LNCAP (cell line): ENCODE measurements at regions not wholly inside any gene's neighbourhood (a gene's known extent, or its start where the extent isn't known, plus 50 kb on each side); places are given as distances from the start of the nearest gene placed in this dataset.

ENCODE experiments used
- CTCF ChIP-seq: fragments of 450-650 bp; IDR thresholded peaks from 2 replicates; pipeline ENCODE4 v1.5.1; 2017; ENCODE audit warnings: mild to moderate bottlenecking

GRCh38 chr6:91637217-91637616, 1050.3 kb upstream of the MAP3K7 start:
- no peak for TF ChIP-seq CTCF

- no peak for TF ChIP-seq CTCF
Measured at GRCh38 chr6:91634791-91635190, 1047.9 kb upstream of the MAP3K7 start.

GRCh38 chr6:91633374-91634111, 1046.7 kb upstream of the MAP3K7 start:
- no peak for TF ChIP-seq CTCF

- no peak for TF ChIP-seq CTCF
Measured at GRCh38 chr6:91632308-91632707, 1045.4 kb upstream of the MAP3K7 start.

- TF ChIP-seq CTCF: no peak
Measured at GRCh38 chr6:91631227-91631626, 1044.4 kb upstream of the MAP3K7 start.

- no peak for TF ChIP-seq CTCF
Measured at GRCh38 chr6:91626911-91627310, 1040.0 kb upstream of the MAP3K7 start.

- no peak for TF ChIP-seq CTCF
Measured at GRCh38 chr6:91613481-91613880, 1026.6 kb upstream of the MAP3K7 start.

- TF ChIP-seq CTCF: no peak
Measured at GRCh38 chr6:91611190-91611589, 1024.3 kb upstream of the MAP3K7 start.
